Limb (tissue), 2 donors: ENCODE measurements at regions not wholly inside any gene's neighbourhood (a gene's known extent, or its start where the extent isn't known, plus 50 kb on each side); places are given as distances from the start of the nearest gene placed in this dataset.
A peak's percentile ranks its signal among the peaks of the same experiment; 100 is the strongest.

ENCODE experiments used
- DNase-seq, 2 donors: peaks; one replicate each; pipeline ENCODE4 v3.0.0-alpha.2; 2016; ENCODE audit errors: extremely low spot score in 2 of 2

- DNase-seq = no peak
Observed at GRCh38 chr15:47945872-47946650, 174.7 kb upstream of the SLC24A5 start.

GRCh38 chr15:47949815-47950214 is 171.0 kb upstream of the SLC24A5 start:
- DNase-seq = no peak

DNA sequence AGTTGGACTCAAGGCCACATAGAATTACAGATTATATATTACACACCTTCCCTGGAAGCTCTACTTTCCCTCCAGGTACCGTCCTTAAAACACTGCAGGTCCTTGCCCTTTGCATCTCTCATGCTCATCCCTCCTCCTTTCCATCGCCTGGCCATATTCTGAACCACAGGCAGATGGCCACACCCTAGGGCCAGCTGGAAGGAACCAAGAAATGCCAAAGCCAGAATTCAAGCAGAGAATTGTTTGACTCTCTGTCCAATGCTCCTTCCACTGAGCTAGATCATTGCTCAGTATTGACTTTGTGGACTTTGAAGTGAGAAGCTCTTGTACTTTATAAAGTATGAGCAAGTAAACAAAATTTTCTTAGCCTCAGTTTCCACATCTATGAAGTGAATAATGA is 170.3 kb upstream of the SLC24A5 start:
- DNase-seq = no peak

DNA sequence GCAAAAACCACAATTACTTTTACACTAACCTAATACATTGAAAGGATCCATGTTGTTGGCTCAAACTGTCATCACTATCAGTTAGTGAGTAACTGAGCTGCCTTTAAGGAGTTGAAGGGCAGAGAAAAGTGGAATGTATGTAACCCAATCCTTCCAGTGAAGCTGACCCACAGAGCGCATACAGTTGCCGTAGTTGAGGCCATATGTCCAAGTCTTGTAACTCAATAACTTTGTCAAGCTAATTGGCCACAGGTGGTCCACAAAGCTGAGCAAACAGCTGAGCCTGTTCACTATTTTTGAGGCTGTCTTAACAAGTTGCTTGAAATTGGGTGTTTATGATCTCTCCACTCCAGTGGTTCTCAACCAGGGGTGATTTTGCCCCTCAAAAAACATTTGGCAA is 169.0 kb upstream of the SLC24A5 start:
- no peak for DNase-seq

GRCh38 chr15:47954196-47954595 is 166.6 kb upstream of the SLC24A5 start:
- DNase-seq = no peak

GRCh38 chr15:47955021-47955420 is 165.8 kb upstream of the SLC24A5 start:
- no peak for DNase-seq

DNA sequence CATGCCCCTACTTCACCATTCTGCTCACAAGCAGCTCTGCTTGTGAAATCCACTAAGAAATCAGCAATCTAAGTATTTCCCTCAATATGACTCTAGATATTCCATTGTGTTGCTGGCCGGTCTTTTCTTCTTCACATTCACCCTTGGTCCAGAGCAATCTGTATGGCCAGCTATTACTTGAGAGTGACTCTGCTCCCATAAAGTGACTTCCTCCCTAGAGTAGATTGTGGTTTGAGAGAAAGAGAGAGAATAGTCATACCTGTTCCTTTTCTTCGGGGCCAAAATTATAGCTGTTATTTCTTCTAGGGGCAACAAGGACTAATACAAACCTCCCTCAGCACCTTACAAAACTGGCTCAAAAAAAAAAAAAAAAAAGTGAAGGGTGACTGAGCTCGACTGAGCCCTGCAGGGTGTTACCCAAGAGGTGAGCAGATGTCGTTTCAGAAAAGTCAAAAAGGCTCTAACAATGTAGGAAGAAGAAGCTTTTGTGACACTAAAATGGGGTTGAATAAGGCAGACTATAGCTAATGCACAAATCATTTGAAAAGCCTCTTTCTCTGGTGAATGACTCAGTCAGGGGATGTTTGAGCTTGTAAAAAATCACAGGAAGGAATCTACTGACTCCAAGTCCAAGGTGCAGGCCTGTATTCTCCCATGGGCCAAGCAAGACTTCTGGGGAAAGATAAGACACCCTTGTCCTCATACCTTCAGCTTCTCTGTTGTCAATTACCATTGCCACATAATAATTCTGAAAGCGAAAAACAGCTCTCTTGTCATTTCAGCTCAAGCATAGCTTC is 161.0 kb upstream of the SLC24A5 start:
- no peak for DNase-seq

DNA sequence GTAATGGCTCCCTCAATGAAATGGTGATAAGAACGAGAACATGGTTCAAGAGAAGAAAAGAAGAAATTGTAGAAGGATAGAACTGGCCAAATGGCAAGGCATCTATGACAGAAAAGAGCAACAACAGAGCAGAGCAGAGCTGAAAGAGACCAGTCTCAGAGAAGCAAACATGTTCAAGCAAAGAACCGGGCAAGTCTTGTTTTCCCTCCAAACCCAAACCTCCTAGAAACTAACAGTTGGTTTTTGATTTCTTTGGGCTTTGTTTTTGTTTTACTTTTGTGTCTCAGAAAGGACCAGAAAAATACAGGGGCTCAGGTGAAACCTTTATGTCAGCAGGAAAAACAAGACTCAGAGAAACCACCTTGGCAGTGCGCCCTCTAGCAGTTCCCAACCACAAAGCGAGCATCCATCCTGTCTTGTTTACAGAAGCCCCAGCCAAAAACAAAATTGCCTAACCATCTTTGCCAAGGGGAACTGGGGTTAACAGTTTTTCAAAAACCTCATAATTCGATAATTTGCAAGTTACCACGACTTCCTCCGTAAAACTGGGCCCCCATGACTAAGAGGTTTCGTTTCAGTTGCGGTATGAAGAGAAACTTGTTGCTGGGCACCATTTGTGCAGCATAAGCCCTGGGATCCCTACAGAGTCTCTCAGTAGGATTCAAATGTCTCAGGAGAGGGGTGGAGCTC is 159.2 kb upstream of the SLC24A5 start:
- no peak for DNase-seq

DNA sequence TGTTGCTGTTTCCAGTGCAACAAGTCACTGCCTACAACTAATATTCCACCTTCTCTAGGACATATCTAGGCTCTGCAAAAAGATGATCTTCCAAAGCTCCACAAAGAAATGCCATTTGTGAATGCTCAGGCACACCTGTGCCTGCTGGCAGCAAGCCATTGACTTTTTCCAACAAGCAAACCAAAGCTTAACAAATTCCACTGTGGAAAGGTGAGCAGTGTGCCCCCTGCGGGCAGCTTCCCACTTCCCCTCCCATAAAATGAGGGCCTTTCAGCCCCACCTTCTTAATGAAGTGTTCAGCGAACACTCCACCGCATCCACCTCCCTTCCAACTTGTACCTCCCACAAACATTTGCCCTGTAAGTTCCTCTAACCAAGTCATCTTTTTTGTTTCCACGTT is 157.5 kb upstream of the SLC24A5 start:
- no peak for DNase-seq

- no peak for DNase-seq
Observed at GRCh38 chr15:47964229-47964628, 156.6 kb upstream of the SLC24A5 start.

GRCh38 chr15:47965297-47965696 is 155.5 kb upstream of the SLC24A5 start:
- DNase-seq = no peak

DNA sequence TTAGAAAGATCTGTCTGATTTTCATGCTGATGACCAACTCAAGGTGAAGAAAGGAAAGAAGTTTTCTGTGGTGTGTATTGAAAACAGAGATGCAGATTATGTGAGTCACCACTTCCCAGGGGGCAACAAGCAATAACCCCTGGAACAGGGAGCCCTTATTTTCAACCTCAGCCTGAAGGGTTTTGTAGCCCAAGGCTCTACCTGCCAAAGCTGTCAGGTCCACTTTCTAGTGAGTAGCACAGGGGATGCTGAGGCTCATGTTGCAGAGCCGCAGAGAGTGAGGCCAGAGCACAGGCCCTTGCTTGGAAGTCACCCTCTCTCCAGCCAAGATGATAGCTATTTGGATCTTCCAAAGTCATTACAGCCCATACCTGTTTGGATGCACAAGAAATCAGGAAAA is 152.2 kb upstream of the SLC24A5 start:
- no peak for DNase-seq

GRCh38 chr15:47971637-47972036 is 149.2 kb upstream of the SLC24A5 start:
- no peak for DNase-seq

- DNase-seq = no peak
Observed at GRCh38 chr15:47972738-47973137, 148.1 kb upstream of the SLC24A5 start.

- DNase-seq = no peak
Observed at GRCh38 chr15:47974724-47975123, 146.1 kb upstream of the SLC24A5 start.

DNA sequence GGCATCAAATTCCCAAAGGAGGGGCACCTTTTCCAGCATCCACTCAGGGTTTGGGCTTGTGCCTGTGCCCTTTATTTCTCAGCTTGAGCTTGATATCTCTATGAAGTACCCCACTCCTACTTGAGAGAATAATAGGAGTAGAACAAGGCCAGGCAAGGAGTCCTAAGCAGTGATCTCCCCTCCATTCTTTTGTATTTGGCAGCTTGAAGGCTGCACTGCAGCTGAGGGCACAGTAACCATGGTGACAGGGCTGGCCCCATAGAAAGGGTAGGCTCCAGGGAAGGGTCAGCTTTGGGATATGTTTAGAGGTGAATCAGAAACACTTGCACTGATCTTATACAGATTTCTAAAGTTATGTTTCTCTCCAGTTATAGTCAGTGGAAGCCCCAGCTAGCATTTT is 145.4 kb upstream of the SLC24A5 start:
- DNase-seq = no peak

DNA sequence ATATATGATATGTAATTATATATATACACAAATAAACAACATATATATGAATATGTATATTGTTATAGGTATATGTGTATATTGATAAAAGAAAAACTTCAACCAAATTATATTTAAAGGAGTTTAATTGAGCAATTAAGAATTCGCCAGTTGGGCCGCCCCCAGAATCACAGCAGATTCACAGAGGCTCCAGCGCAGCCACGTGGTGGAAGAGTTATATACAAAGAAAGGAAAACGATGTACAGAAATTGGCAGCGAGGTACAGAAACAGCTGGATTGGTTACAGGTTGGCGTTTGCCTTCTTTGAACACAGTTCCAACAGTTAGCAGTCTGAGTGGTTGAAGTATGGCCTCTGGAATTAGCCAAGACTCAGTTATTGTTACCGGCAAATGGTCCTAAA is 137.3 kb upstream of the SLC24A5 start:
- DNase-seq = no peak

GRCh38 chr15:47985568-47985967 is 135.2 kb upstream of the SLC24A5 start:
- DNase-seq = no peak

DNA sequence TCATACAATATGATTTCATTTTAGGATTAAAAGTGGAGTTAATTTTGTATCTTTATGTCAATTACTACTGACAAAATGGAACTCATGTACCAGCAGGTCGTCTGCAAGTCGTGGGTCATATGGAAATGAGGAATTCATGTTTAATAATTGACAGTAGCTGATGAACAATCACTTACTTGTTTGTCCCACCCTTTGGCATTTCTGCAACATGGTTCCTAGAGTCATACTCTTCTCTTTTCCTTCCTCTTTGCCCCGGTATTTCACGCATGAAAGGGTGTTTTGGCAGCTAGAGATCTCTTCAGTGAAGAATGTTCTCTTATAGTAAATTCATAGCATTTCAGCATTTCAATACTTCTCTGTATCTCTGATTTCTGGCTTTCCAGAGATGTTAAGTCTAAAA is 133.3 kb upstream of the SLC24A5 start:
- DNase-seq = no peak

DNA sequence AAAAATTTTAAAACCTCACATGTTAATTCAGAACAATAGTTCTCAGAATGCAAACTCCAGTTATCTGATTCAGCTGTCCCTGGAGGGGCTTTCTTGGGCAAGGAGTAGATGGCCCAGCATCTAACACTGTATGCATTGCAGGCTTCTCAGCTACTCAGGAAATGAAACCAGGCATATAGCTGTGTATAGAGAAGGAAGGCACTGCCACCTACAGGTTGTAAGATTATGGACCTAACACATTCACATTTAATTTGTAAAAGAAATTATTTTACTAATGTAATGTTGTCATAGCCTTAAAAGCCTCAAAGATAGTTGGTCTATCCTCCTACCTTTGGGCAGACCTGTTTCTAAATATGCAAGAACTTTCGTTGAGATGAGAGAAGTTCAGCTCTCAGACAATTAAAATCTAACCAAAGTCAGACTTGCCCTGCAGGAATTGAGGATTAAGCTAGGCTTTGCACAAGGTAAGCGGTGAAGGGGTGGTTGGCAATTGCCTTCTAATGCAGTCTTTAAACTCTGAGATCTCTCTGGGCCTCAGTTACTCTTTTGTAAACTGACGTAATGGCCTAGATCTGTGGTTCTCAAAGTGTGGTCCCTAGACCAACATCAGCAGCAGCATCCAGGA is 132.8 kb upstream of the SLC24A5 start:
- peak; percentile 44 to 86 for DNase-seq

- no peak for DNase-seq
Observed at GRCh38 chr15:47988564-47988963, 132.2 kb upstream of the SLC24A5 start.

GRCh38 chr15:47990821-47991220 is 130.0 kb upstream of the SLC24A5 start:
- DNase-seq = no peak
